HG03280 (cell line): ENCODE measurements at regions not wholly inside any gene's neighbourhood (a gene's known extent, or its start where the extent isn't known, plus 50 kb on each side); places are given as distances from the start of the nearest gene placed in this dataset.
"Not testable (repeated sequence)": the region's sequence is repeated elsewhere in the genome, so short reads cannot be mapped to it uniquely, and the experiment has no call there.

ENCODE experiments used
- ATAC-seq: cut with Tn5 transposase; IDR thresholded peaks from one replicate; pipeline ENCODE4 v1.9.1; 2021; ENCODE audit warnings: mild to moderate bottlenecking, moderate library complexity; ENCODE audit not compliant: unreplicated experiment

- no peak for ATAC-seq
Observed at GRCh38 chr16:87206646-87207451, 110.3 kb downstream of the C16orf95 start.

DNA sequence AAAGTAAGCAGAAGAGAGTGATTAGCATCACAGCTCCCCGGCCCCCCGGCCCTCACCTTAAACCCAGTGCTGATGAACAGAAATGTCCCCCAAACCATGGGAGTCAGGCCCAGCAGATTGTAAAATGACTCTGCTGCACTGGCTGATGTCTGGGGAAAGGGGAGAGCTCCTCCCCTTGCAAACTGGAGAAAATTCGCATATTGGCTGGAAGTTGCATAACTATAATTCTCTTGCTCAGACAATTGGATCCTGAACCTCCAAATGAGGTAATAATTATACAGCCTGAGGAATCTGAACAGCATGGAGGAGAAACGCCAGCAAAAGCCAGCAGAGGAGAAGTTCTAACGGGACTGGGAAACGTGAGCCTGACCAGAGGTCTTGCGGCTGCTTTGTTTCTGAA, 109.7 kb downstream of the C16orf95 start:
- ATAC-seq, result no peak

- no peak for ATAC-seq
Observed at GRCh38 chr16:87207965-87208364, 109.2 kb downstream of the C16orf95 start.

- ATAC-seq, result not testable (repeated sequence)
Observed at GRCh38 chr16:87208968-87209367, 108.2 kb downstream of the C16orf95 start.

- no peak for ATAC-seq
Observed at GRCh38 chr16:87209808-87210512, 107.2 kb downstream of the C16orf95 start.

DNA sequence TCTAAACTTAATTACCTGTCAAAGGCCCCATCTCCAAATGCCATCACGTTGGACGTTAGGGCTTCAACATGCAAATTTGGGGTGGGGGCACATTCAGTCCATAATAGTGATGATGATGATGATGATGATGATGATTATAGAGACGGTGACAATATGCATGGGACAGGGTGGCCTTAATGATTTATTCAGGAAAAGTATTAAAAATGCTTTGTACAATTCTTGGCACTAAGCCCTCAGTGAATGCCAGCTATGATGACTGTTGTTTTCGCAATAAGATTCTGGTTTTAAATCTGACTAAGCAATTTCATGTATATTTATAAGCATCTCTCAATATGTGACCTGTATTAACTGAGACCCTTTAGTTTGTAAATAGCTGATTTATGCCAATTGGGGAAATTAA, 106.3 kb downstream of the C16orf95 start:
- no peak for ATAC-seq

DNA sequence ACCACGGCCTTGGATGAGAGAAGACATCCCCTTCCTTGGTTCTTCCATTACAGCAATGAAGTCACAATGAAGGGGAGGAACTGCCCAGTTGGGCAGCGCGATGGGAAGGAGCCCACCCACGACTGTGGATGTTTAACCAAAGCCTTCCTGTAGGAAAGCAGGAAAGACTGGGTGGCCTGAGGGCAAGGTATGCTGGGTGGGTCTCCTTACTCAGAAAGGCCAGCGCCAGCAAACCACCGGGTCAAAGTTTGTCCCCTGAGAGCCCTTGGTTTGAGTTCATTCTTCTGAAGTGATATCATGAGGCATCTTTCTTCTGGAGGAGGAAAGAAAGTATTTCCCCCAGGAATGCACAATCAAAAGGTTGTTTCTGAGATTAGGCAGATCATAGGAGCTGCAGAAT, 105.2 kb downstream of the C16orf95 start:
- no peak for ATAC-seq

DNA sequence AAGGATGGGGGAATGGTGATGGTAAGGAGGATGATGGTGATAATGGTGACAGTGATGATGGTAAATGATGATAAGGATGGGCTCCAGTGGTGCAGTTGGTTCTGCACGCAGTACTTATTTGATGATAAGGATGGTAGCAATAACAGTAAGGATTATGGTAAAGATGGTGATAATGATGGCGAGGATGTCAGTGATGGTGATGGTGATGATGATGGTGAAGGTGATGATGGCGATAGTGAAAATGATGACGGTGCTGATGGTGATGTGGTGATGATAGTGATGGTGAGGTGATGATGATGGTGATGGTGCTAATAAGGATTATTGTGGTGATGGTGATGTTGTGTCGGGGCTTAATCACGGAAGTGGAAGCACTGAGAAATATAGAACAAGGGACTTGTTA, 103.7 kb downstream of the C16orf95 start:
- no peak for ATAC-seq

DNA sequence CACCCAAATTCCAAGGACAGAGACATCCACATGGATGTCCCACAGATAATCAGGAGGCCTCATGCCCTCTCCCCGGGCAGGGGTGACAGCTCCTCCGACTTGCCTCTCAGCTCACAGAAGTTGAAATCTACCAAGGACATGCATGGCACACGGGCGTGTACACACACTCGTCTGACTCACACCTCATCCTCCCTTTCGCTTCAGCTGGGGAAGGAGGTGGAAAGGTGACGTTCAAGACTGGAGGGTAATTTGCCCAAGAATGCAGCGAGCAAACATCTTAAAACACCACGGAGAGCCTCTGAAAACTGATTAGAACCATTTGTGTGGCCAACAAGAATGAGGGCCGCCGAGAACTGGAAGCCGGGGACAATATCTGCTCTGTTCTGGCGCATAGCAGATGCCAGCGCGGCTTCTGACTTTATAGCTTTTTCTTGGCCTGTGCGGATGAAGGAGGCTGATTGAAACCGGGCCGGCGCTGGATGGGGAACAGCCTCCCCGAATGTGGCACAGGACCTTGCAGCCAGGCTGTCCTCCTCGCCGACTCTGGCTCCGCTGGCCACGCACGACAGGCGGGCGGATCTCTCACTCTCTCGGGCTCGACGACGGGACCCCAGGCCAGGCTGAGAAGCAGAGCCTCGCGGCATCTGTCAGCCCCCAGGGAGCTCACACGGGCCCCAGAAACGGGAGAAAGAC, 100.9 kb downstream of the C16orf95 start:
- ATAC-seq, result no peak

DNA sequence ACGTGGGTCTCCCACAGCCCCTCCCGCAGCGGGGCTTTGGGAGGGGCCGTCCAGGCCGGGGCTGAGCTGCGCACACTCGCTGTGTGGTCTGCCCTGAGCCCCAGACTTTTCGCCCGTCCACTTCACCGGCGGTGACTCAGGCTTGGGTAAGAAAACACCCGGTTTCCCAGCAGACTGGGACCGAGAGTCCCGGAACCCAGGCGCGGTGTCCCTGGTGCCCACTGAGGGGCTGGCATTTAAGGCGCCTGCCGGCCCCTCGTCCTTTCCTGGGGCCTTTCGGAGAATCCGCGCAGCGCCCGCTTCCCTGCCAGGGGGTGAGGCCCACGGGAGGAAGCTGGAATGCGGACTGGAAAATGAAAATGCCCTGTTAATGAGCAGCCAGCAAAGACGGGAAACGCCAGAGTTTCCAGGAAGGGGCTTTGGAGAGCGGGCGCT, 100.3 kb downstream of the C16orf95 start:
- no peak for ATAC-seq

GRCh38 chr16:87217802-87218201, 99.4 kb downstream of the C16orf95 start:
- not testable (repeated sequence) for ATAC-seq

- ATAC-seq, result no peak
Observed at GRCh38 chr16:87218281-87219055, 98.7 kb downstream of the C16orf95 start.

DNA sequence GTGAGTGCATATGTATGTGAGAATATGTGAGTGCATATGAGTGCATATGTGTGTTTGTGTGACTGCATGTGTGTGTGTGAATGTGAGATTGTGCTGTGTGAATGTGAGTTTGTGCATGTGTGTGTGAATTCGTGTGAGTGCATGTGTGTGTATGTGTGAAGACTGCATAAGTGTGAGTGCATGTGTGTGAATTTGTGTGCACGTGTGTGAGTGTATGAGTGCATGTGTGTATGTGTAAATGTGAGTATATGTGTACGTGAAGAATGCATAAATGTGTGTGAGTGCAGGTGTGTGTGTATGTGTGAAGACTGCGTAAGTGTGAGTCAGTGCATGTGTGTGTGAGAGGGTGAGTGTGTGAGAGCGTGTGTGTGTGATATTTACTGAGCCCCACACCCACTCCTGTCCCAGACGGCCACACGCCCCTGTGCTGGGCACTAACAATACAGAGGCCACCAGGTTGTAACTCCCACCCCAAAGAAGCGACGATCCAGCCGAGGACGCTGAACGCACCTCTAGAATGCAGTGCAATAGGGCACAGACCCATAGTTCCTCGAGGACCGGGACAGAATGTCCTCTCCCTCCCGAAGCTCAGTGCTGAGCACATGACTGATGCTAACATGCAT, 97.8 kb downstream of the C16orf95 start:
- ATAC-seq, result no peak

- no peak for ATAC-seq
Observed at GRCh38 chr16:87221633-87222032, 95.6 kb downstream of the C16orf95 start.

DNA sequence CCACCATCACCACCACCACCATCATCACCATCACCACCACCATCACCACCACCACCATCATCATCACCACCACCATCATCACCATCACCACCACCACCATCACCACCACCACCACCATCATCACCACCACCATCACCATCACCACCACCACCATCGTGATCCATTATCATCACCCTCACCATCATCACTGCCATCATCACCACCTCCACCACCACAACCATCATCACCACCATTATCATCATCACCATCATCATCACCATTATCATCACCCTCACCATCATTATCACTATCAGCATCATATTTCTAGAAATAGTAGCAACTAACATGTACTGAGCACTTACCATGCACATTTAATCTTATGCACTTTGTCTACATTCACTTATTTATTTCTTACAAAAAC, 94.9 kb downstream of the C16orf95 start:
- no peak for ATAC-seq

GRCh38 chr16:87223656-87224248, 93.4 kb downstream of the C16orf95 start:
- ATAC-seq, result no peak

DNA sequence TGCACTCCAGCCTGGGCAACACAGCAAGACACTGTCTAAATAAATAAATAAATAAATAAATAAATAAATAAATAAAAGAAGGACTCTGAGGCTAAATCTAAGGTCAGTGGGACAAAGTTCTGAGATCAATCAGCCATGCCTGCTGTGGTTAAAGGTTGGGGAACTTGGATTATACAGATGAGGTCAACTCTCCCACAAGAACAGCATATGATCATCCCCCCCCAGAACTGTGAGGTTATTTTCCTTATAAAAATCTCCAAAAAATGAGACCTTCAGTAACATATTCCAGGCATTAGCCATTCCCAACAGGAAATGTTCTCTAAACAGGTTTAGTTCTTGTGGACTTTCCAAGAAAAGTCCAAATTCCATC, 90.3 kb downstream of the C16orf95 start:
- ATAC-seq, result no peak

DNA sequence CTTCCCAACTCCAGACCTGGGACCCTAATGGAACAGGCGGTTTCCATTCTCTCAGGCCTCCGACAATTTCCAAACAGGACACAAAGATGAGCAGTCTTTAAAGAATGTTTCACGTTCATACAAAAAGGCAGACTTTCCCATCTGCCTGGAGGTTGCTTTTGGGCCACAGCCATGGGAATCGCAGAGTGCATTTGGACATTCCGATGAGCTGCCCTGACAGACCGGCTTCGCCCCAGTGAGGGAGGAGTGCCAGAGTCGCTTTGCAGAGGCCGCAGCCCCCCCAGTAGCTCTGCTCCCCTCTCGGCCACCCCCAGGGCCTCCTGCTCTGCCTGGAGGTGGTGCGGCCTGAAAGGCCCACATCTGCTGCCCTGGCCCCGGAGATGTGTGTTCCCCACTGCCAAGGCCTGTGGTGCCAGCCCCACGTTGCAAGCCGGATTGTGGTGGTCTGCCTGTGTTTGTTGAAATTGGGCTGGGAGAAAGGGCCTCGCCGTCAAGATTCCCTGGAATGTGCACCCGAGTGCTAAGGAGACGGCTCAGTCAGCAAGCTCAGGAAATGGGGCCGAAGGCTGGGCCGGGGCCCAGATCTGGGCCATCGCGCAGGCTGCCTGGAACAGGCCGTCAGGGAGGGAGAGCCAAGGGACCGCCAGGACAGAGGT, 89.8 kb downstream of the C16orf95 start:
- no peak for ATAC-seq

- ATAC-seq, result no peak
Observed at GRCh38 chr16:87228363-87228762, 88.8 kb downstream of the C16orf95 start.
